HCT116 (cell line): ENCODE measurements at regions not wholly inside any gene's neighbourhood (a gene's known extent, or its start where the extent isn't known, plus 50 kb on each side); places are given as distances from the start of the nearest gene placed in this dataset.

ENCODE experiments used
- ATAC-seq: fragments of 200-7000 bp; cut with Tn5 transposase; 2 replicates; pipeline ENCODE4 v1.9.1; 2020; ENCODE audit warnings: mild to moderate bottlenecking, moderate library complexity
- BruUV-seq: library from RNA; stranded (reverse); fragments of 400-500 nt; replicated peaks from 2 replicates; lab custom pipeline; 2021; lab: Mats Ljungman, UMichigan
- CTCF ChIA-PET: fragments of 300-600 bp; sonication (Branson Sonifier 250); formaldehyde crosslinking; loops from one replicate; lab custom pipeline; 2021; ENCODE audit warnings: antibody characterized with exemption; lab: Charles Lee
- POLR2A ChIA-PET: fragments of 300-600, 350-600 bp; sonication (Branson Sonifier 250); formaldehyde crosslinking; loops from one replicate; lab custom pipeline; 2021; ENCODE audit warnings: antibody characterized with exemption; lab: Charles Lee
- RAD21 ChIA-PET, 2 experiments: fragments of 300-600 bp; sonication (Branson Sonifier 250); formaldehyde crosslinking; loops; one replicate each; lab custom pipeline; 2023; ENCODE audit warnings: low total read pairs in 2 of 2; ENCODE audit not compliant: uncharacterized antibody in 2 of 2, unreplicated experiment in 2 of 2, low non-redundant PET in 1 of 2; lab: Charles Lee
- DNase-seq: peaks from one replicate; pipeline ENCODE4 v3.0.0-alpha.2; 2010; ENCODE audit warnings: low read depth, low spot score
- H2AFZ ChIP-seq: fragments of 200-600 bp; shearing (Covaris generic), sonication (generic); 2 replicates; pipeline ENCODE4 v1.6.1; 2017; ENCODE audit warnings: low read depth, mixed run types, mixed read lengths, antibody characterized with exemption, low read length; ENCODE audit not compliant: poor library complexity, severe bottlenecking
- H3K27ac ChIP-seq: 2 replicates; pipeline ENCODE4 v1.5.1; 2012; ENCODE audit warnings: low read depth, low read length
- H3K27me3 ChIP-seq: fragments of 200-600 bp; sonication (generic); 2 replicates; pipeline ENCODE4 v1.6.1; 2016; ENCODE audit warnings: mixed run types, low read length, mixed read lengths; ENCODE audit not compliant: insufficient read depth
- H3K36me3 ChIP-seq, 2 experiments: fragments of 200-500 bp in 1 of 2; fragments of 200-600 bp in 1 of 2; sonication (Bioruptor generic) in 1 of 2; sonication (generic) in 1 of 2; 2 replicates each; pipeline versions ENCODE4 v1.5.1 to v1.6.1; 2014 to 2016; ENCODE audit warnings: low read length in 2 of 2, inconsistent platforms in 1 of 2, mixed read lengths in 1 of 2, mixed run types in 1 of 2; ENCODE audit not compliant: insufficient read depth in 2 of 2, control insufficient read depth in 1 of 2
- H3K4me1 ChIP-seq, 2 experiments: fragments of 200-600 bp in 1 of 2; sonication (generic) in 1 of 2; 2 replicates each; pipeline versions ENCODE4 v1.5.1 to v1.6.1; 2012 to 2017; ENCODE audit warnings: low read length in 2 of 2, inconsistent platforms in 1 of 2, mild to moderate bottlenecking in 1 of 2, mixed read lengths in 1 of 2, mixed run types in 1 of 2, moderate library complexity in 1 of 2; ENCODE audit not compliant: insufficient read depth in 2 of 2, control insufficient read depth in 1 of 2
- H3K4me2 ChIP-seq: fragments of 200-600 bp; sonication (generic); 2 replicates; pipeline ENCODE4 v1.6.1; 2017; ENCODE audit warnings: mixed run types, low read length, mixed read lengths
- H3K4me3 ChIP-seq, 2 experiments: fragments of 200-600 bp in 1 of 2; sonication (generic) in 1 of 2; replicated peaks in 1 of 2; 2 replicates each; pipeline ENCODE4 v1.5.1; 2011 to 2016; ENCODE audit warnings: low read length in 2 of 2, control low read depth in 1 of 2, low read depth in 1 of 2, mild to moderate bottlenecking in 1 of 2, mixed read lengths in 1 of 2, mixed run types in 1 of 2
- H3K79me2 ChIP-seq: fragments of 200-600 bp; sonication (generic); 2 replicates; pipeline ENCODE4 v1.6.1; 2017; ENCODE audit warnings: mild to moderate bottlenecking, mixed run types, low read length, moderate library complexity, mixed read lengths; ENCODE audit not compliant: insufficient read depth
- H3K9ac ChIP-seq: fragments of 200-600 bp; sonication (generic); 2 replicates; pipeline ENCODE4 v1.6.1; 2016; ENCODE audit warnings: low read length, mixed read lengths
- H3K9me2 ChIP-seq: fragments of 200-600 bp; sonication (generic), shearing (Covaris generic); 2 replicates; pipeline ENCODE4 v1.6.1; 2017; ENCODE audit warnings: mixed run types, mild to moderate bottlenecking, moderate library complexity; ENCODE audit not compliant: insufficient read depth
- H3K9me3 ChIP-seq, 2 experiments: fragments of 200-500 bp in 1 of 2; fragments of 200-600 bp in 1 of 2; sonication (Bioruptor generic) in 1 of 2; sonication (generic) in 1 of 2; 2 replicates each; pipeline ENCODE4 v1.6.1; 2014 to 2017; ENCODE audit warnings: low read length in 2 of 2, mixed read lengths in 2 of 2, inconsistent platforms in 1 of 2, low read depth in 1 of 2, mild to moderate bottlenecking in 1 of 2, mixed run types in 1 of 2, moderate library complexity in 1 of 2; ENCODE audit not compliant: control insufficient read depth in 1 of 2, insufficient read depth in 1 of 2
- H4K20me1 ChIP-seq: fragments of 200-600 bp; sonication (generic), shearing (Covaris generic); 2 replicates; pipeline ENCODE4 v1.6.1; 2017; ENCODE audit warnings: mixed run types, mild to moderate bottlenecking, moderate library complexity; ENCODE audit not compliant: insufficient read depth
- ATF3 ChIP-seq: IDR thresholded peaks from 2 replicates; pipeline ENCODE4 v1.6.1; 2012
- CBX3 ChIP-seq: IDR thresholded peaks from 2 replicates; pipeline ENCODE4 v1.6.1; 2012; ENCODE audit warnings: low read depth
- CEBPB ChIP-seq: IDR thresholded peaks from 2 replicates; pipeline ENCODE4 v1.6.1; 2012; ENCODE audit warnings: low read depth
- EZH2phosphoT487 ChIP-seq: fragments of 200-600 bp; IDR thresholded peaks from 2 replicates; pipeline ENCODE4 v1.6.1; 2018; ENCODE audit warnings: antibody characterized with exemption, borderline replicate concordance
- FOSL1 ChIP-seq: IDR thresholded peaks from 2 replicates; pipeline ENCODE4 v1.6.1; 2012; ENCODE audit warnings: low read depth
- JUND ChIP-seq: IDR thresholded peaks from 2 replicates; pipeline ENCODE4 v1.6.1; 2012
- POLR2AphosphoS5 ChIP-seq: IDR thresholded peaks from 2 replicates; pipeline ENCODE4 v1.6.1; 2011; ENCODE audit warnings: mild to moderate bottlenecking, low read depth, low read length, moderate library complexity
- RAD21 ChIP-seq: IDR thresholded peaks from 2 replicates; pipeline ENCODE4 v1.6.1; 2012; ENCODE audit warnings: low read depth, mild to moderate bottlenecking
- REST ChIP-seq: IDR thresholded peaks from 2 replicates; pipeline ENCODE4 v1.6.1; 2012; ENCODE audit warnings: low read depth
- SIN3A ChIP-seq: IDR thresholded peaks from 2 replicates; pipeline ENCODE4 v1.6.1; 2012; ENCODE audit warnings: low read depth
- SP1 ChIP-seq: IDR thresholded peaks from 2 replicates; pipeline ENCODE4 v1.6.1; 2012; ENCODE audit warnings: low read depth
- ZBTB33 ChIP-seq: IDR thresholded peaks from 2 replicates; pipeline ENCODE4 v1.6.1; 2011; ENCODE audit warnings: mild to moderate bottlenecking, low read length, moderate library complexity; ENCODE audit not compliant: insufficient replicate concordance; ENCODE audit errors: extremely low read depth
- ZNF274 ChIP-seq: fragments of 200-500 bp; sonication (Bioruptor generic); IDR thresholded peaks from 2 replicates; pipeline ENCODE4 v1.6.1; 2014; ENCODE audit warnings: mild to moderate bottlenecking, low read depth, low read length, inconsistent platforms
- intact Hi-C: fragments of 100-400 bp; cut with micrococcal nuclease; formaldehyde crosslinking; loops from 2 replicates; pipeline ENCODE4 v1.10.0; 2022
- TF ChIP-seq, protein P1 (sequence below), 3 experiments: fragments of 200-600 bp in 1 of 3; sonication (generic) in 1 of 3; IDR thresholded peaks in 2 of 3; conservative IDR thresholded peaks in 1 of 3; 2 replicates each; pipeline ENCODE4 v1.5.1; 2012 to 2017; ENCODE audit warnings: low read depth in 2 of 3, low read length in 2 of 3, antibody characterized with exemption in 1 of 3, borderline replicate concordance in 1 of 3, control low read depth in 1 of 3, mild to moderate bottlenecking in 1 of 3, mixed read lengths in 1 of 3, mixed run types in 1 of 3, moderate library complexity in 1 of 3; ENCODE audit not compliant: insufficient read depth in 1 of 3

DNA sequence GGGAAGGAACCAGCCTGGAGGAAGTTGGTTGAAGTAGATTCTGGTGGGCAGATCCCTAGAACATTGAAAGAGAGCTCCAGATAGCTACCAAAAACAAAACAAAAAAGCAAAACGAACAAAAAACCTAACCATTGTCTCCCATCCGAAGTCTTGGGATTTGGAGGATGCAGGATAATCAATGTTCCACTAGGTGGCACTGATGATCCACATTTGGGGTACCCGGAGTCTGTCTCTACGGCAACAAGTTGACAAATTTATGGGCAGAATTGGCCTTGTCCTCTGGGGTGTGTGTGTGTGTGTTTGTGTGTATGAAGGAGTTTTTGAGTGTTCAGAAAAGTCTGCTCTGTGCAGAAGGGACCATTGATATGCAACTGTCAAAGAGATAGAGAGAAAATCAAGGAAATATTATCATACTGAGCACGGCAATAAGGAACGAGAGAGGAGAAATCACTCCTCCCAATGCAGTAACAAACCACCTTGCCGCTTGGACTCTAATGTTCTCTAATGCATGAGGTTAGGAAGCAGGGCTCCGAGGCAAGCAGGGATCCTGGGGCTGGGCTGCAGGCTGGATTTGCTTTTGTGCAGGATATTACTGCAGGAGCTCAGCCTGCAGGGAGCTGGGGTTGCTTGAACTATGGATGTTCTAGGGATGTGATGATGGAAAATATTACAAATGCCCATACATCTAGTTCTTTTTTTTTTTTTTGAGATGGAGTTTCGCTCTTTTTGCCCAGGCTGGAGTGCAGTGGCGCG lies 59.8 kb upstream of the KLHL25 start:
- DNase-seq: peak; percentile 52
- peak overlapping the region; percentile 65 for H2AFZ ChIP-seq
- intact Hi-C loops: no loop called here

More for the DNA sequence above, 59.8 kb upstream of the KLHL25 start:
- Histone ChIP-seq H3K9me2 (no peaks in the 10 kb centered on the region), H4K20me1 (no peaks in the 10 kb centered on the region), H3K27ac (no peak overlapping the region), H3K9me3 (no peaks in the 10 kb centered on the region), H3K36me3 (no peaks in the 10 kb centered on the region)
- RAD21 ChIA-PET: no interaction called here
- BruUV-seq: no TSS peak
- ATAC-seq: peak; percentile 73
- TF ChIP-seq ZBTB33 (no peak), EZH2phosphoT487 (no peak), FOSL1 (no peak), JUND (no peak), CEBPB (no peak), ATF3 (no peak), CBX3 (no peak), RAD21 (peak; percentile 84), SIN3A (no peak), POLR2AphosphoS5 (no peak), REST (no peak), SP1 (no peak), ZNF274 (no peak)
- TF ChIP-seq, protein P1, sequence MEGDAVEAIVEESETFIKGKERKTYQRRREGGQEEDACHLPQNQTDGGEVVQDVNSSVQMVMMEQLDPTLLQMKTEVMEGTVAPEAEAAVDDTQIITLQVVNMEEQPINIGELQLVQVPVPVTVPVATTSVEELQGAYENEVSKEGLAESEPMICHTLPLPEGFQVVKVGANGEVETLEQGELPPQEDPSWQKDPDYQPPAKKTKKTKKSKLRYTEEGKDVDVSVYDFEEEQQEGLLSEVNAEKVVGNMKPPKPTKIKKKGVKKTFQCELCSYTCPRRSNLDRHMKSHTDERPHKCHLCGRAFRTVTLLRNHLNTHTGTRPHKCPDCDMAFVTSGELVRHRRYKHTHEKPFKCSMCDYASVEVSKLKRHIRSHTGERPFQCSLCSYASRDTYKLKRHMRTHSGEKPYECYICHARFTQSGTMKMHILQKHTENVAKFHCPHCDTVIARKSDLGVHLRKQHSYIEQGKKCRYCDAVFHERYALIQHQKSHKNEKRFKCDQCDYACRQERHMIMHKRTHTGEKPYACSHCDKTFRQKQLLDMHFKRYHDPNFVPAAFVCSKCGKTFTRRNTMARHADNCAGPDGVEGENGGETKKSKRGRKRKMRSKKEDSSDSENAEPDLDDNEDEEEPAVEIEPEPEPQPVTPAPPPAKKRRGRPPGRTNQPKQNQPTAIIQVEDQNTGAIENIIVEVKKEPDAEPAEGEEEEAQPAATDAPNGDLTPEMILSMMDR (IDR thresholded peaks at IDR 0.05 in 2 of 3, conservative IDR thresholded peaks at IDR 0.05 in 1 of 3; ENCODE audit: borderline replicate concordance in 1 of 3, insufficient read depth in 1 of 3, low read depth in 2 of 3, low read length in 2 of 3): peak; percentile 64 to 93 (median 76); a peak in 5 of 6 replicates
- TF ChIP-seq, all 23 proteins: peak for 2
- CTCF ChIA-PET: interaction anchor here (1.0 kb wide), 1 partner anchor 125 kb away, joined by 4 read pairs; no protein-coding TSS in a partner anchor
- POLR2A ChIA-PET: no interaction called here
- peaks cover 0 to 4% of the 10 kb centered on the region in 2 experiments; a peak in 1 of 4 replicates for H3K4me1 ChIP-seq
- H3K4me2 ChIP-seq: peak overlapping the region; percentile 46
- no peak overlapping the region for H3K9ac ChIP-seq
- H3K4me3 ChIP-seq: no peak overlapping the region
- H3K79me2 ChIP-seq: no peaks in the 10 kb centered on the region
- H3K27me3 ChIP-seq: peaks cover 13% of the 10 kb centered on the region; the same call in 1 of the 2 replicates
